ENCODE measurements at regions not wholly inside any gene's neighbourhood (a gene's known extent, or its start where the extent isn't known, plus 50 kb on each side); places are given as distances from the start of the nearest gene placed in this dataset.

DNA sequence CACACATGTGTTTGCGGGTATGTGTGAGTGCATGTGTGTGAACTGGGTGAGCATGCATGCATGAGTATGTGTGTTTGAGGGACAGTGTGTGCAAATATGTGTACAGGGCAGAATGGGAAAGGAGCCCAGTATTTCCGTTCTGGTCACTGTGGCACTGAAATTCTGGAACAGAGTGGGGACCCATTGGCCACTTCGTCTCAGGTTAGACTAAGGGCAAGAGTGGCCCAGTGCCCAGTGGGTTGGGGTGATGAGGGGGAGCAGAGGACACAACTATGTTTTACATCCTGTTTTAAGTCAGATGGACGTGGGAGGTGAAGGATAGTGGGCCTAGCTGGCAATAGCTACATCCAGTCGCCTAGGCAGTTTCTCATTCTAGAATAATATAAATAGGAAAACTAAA, 438.5 kb downstream of the DYNC2H1 start (continued):
- TF ChIP-seq, protein P1, sequence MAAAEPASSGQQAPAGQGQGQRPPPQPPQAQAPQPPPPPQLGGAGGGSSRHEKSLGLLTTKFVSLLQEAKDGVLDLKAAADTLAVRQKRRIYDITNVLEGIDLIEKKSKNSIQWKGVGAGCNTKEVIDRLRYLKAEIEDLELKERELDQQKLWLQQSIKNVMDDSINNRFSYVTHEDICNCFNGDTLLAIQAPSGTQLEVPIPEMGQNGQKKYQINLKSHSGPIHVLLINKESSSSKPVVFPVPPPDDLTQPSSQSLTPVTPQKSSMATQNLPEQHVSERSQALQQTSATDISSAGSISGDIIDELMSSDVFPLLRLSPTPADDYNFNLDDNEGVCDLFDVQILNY (CRISPR knock-in tag; IDR thresholded peaks at IDR 0.05), result no peak
- TF ChIP-seq, protein P2, sequence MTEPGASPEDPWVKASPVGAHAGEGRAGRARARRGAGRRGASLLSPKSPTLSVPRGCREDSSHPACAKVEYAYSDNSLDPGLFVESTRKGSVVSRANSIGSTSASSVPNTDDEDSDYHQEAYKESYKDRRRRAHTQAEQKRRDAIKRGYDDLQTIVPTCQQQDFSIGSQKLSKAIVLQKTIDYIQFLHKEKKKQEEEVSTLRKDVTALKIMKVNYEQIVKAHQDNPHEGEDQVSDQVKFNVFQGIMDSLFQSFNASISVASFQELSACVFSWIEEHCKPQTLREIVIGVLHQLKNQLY (CRISPR knock-in tag; IDR thresholded peaks at IDR 0.05), result no peak
- TF ChIP-seq, protein P3, sequence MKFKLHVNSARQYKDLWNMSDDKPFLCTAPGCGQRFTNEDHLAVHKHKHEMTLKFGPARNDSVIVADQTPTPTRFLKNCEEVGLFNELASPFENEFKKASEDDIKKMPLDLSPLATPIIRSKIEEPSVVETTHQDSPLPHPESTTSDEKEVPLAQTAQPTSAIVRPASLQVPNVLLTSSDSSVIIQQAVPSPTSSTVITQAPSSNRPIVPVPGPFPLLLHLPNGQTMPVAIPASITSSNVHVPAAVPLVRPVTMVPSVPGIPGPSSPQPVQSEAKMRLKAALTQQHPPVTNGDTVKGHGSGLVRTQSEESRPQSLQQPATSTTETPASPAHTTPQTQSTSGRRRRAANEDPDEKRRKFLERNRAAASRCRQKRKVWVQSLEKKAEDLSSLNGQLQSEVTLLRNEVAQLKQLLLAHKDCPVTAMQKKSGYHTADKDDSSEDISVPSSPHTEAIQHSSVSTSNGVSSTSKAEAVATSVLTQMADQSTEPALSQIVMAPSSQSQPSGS (CRISPR knock-in tag; IDR thresholded peaks at IDR 0.05; ENCODE audit: borderline replicate concordance, low read depth), result no peak

DNA sequence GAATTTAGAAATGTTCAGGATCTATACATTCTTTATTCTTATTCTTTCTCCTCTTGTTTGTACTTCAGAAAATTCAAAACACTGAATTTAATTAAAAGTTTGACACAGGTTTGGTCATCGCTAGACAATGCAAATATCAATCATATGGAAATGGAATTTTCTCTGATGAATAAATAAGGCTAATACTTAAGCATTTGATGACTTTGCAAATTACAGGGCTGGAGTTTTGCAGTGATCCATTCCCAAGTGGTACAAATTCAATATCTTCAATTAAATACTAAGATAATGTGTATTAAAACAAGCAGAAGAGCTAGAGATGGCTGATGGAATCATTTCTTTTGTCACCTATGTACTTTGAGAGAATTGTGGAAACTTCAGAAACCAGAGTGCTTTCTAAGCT, 439.6 kb downstream of the DYNC2H1 start:
- H3K4me1 Mint-ChIP-seq, result no peaks in the 10 kb centered on the region
- no peaks in the 10 kb centered on the region for H3K27me3 Mint-ChIP-seq (ENCODE audit: low read depth)
- CTCF ChIA-PET, result interaction anchor here (1.6 kb wide), 1 partner anchor 11 kb away, joined by 4 read pairs; no protein-coding TSS in a partner anchor
- H3K36me3 Mint-ChIP-seq, result no peaks in the 10 kb centered on the region
- TF ChIP-seq ZNF416 (CRISPR knock-in tag; IDR thresholded peaks at IDR 0.05) (no peak), GTF2I (CRISPR knock-in tag; conservative IDR thresholded peaks at IDR 0.05) (no peak), MYBL2 (CRISPR knock-in tag; IDR thresholded peaks at IDR 0.05) (no peak), ETV6 (CRISPR knock-in tag; IDR thresholded peaks at IDR 0.05) (no peak), ZNF232 (CRISPR knock-in tag; IDR thresholded peaks at IDR 0.05) (no peak), NFYB (CRISPR knock-in tag; conservative IDR thresholded peaks at IDR 0.05; ENCODE audit: low read depth) (no peak), JUN (CRISPR knock-in tag; IDR thresholded peaks at IDR 0.05) (no peak), HMGA2 (CRISPR knock-in tag; IDR thresholded peaks at IDR 0.05) (no peak)
- TF ChIP-seq, protein P4, sequence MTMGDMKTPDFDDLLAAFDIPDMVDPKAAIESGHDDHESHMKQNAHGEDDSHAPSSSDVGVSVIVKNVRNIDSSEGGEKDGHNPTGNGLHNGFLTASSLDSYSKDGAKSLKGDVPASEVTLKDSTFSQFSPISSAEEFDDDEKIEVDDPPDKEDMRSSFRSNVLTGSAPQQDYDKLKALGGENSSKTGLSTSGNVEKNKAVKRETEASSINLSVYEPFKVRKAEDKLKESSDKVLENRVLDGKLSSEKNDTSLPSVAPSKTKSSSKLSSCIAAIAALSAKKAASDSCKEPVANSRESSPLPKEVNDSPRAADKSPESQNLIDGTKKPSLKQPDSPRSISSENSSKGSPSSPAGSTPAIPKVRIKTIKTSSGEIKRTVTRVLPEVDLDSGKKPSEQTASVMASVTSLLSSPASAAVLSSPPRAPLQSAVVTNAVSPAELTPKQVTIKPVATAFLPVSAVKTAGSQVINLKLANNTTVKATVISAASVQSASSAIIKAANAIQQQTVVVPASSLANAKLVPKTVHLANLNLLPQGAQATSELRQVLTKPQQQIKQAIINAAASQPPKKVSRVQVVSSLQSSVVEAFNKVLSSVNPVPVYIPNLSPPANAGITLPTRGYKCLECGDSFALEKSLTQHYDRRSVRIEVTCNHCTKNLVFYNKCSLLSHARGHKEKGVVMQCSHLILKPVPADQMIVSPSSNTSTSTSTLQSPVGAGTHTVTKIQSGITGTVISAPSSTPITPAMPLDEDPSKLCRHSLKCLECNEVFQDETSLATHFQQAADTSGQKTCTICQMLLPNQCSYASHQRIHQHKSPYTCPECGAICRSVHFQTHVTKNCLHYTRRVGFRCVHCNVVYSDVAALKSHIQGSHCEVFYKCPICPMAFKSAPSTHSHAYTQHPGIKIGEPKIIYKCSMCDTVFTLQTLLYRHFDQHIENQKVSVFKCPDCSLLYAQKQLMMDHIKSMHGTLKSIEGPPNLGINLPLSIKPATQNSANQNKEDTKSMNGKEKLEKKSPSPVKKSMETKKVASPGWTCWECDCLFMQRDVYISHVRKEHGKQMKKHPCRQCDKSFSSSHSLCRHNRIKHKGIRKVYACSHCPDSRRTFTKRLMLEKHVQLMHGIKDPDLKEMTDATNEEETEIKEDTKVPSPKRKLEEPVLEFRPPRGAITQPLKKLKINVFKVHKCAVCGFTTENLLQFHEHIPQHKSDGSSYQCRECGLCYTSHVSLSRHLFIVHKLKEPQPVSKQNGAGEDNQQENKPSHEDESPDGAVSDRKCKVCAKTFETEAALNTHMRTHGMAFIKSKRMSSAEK (CRISPR knock-in tag; IDR thresholded peaks at IDR 0.05; ENCODE audit: borderline replicate concordance), result no peak
- TF ChIP-seq, protein P5, sequence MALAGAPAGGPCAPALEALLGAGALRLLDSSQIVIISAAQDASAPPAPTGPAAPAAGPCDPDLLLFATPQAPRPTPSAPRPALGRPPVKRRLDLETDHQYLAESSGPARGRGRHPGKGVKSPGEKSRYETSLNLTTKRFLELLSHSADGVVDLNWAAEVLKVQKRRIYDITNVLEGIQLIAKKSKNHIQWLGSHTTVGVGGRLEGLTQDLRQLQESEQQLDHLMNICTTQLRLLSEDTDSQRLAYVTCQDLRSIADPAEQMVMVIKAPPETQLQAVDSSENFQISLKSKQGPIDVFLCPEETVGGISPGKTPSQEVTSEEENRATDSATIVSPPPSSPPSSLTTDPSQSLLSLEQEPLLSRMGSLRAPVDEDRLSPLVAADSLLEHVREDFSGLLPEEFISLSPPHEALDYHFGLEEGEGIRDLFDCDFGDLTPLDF (CRISPR knock-in tag; IDR thresholded peaks at IDR 0.05), result no peak
- TF ChIP-seq, protein P6, sequence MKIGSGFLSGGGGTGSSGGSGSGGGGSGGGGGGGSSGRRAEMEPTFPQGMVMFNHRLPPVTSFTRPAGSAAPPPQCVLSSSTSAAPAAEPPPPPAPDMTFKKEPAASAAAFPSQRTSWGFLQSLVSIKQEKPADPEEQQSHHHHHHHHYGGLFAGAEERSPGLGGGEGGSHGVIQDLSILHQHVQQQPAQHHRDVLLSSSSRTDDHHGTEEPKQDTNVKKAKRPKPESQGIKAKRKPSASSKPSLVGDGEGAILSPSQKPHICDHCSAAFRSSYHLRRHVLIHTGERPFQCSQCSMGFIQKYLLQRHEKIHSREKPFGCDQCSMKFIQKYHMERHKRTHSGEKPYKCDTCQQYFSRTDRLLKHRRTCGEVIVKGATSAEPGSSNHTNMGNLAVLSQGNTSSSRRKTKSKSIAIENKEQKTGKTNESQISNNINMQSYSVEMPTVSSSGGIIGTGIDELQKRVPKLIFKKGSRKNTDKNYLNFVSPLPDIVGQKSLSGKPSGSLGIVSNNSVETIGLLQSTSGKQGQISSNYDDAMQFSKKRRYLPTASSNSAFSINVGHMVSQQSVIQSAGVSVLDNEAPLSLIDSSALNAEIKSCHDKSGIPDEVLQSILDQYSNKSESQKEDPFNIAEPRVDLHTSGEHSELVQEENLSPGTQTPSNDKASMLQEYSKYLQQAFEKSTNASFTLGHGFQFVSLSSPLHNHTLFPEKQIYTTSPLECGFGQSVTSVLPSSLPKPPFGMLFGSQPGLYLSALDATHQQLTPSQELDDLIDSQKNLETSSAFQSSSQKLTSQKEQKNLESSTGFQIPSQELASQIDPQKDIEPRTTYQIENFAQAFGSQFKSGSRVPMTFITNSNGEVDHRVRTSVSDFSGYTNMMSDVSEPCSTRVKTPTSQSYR (CRISPR knock-in tag; IDR thresholded peaks at IDR 0.05), result no peak
- TF ChIP-seq, protein P7, sequence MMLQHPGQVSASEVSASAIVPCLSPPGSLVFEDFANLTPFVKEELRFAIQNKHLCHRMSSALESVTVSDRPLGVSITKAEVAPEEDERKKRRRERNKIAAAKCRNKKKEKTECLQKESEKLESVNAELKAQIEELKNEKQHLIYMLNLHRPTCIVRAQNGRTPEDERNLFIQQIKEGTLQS (CRISPR knock-in tag; conservative IDR thresholded peaks at IDR 0.05), result no peak
- H3K27ac Mint-ChIP-seq, result no peak overlapping the region
- POLR2A ChIA-PET, result no interaction called here
- peaks cover under 1% of the 10 kb centered on the region for H3K9me3 Mint-ChIP-seq
- H3K4me3 Mint-ChIP-seq, result no peak overlapping the region
- ATAC-seq, result no peak
- DNase-seq (ENCODE audit: low spot score), result no peak
